ENCODE measurements at regions not wholly inside any gene's neighbourhood (a gene's known extent, or its start where the extent isn't known, plus 50 kb on each side); places are given as distances from the start of the nearest gene placed in this dataset.
A peak's percentile ranks its signal among the peaks of the same experiment; 100 is the strongest.

DNA sequence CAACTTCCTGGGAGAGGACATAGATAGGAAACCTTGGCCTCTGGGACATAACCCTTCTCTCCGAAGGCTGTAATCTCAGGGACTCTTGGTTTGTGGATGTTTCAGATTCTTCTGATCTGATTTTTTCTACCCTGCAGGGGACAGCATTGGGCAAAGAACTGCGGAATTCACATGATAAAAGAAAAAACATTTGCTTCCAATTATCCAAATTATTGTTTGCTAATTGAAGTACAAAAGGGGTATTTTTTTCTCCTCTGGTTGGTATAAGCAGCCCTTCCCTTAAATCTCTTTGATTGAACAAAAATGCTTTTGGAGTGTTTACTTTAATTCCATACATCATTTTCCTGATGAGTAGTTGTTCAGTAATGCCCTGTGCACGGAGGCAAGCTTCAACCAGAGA is 251.7 kb upstream of the IRX3 start:
- POLR2A ChIA-PET, result no interaction called here
- Histone ChIP-seq H3K9me3 (ENCODE audit: control insufficient read depth, insufficient read depth, low read depth, low read length) (no peaks in the 10 kb centered on the region), H3K27ac (ENCODE audit: extremely low read depth, low read depth, low read length) (no peak overlapping the region), H3K4me1 (ENCODE audit: control insufficient read depth, insufficient read depth, low read length) (no peaks in the 10 kb centered on the region), H3K36me3 (ENCODE audit: control insufficient read depth in 2 of 2, insufficient read depth in 1 of 2, low read length in 2 of 2) (no peaks in the 10 kb centered on the region), H3K4me3 (ENCODE audit: low read depth, low read length) (no peak overlapping the region)
- no peak for TF ChIP-seq ZNF155 (tag by site-specific recombination; IDR thresholded peaks at IDR 0.05)
- TF ChIP-seq, protein P1, sequence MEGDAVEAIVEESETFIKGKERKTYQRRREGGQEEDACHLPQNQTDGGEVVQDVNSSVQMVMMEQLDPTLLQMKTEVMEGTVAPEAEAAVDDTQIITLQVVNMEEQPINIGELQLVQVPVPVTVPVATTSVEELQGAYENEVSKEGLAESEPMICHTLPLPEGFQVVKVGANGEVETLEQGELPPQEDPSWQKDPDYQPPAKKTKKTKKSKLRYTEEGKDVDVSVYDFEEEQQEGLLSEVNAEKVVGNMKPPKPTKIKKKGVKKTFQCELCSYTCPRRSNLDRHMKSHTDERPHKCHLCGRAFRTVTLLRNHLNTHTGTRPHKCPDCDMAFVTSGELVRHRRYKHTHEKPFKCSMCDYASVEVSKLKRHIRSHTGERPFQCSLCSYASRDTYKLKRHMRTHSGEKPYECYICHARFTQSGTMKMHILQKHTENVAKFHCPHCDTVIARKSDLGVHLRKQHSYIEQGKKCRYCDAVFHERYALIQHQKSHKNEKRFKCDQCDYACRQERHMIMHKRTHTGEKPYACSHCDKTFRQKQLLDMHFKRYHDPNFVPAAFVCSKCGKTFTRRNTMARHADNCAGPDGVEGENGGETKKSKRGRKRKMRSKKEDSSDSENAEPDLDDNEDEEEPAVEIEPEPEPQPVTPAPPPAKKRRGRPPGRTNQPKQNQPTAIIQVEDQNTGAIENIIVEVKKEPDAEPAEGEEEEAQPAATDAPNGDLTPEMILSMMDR (tag by site-specific recombination; IDR thresholded peaks at IDR 0.05), result peak; percentile 28; the same call in 1 of the 2 replicates
- CTCF ChIA-PET, result interaction anchor here (0.6 kb wide), 1 partner anchor 483 kb away, joined by 3 read pairs; no protein-coding TSS in a partner anchor

DNA sequence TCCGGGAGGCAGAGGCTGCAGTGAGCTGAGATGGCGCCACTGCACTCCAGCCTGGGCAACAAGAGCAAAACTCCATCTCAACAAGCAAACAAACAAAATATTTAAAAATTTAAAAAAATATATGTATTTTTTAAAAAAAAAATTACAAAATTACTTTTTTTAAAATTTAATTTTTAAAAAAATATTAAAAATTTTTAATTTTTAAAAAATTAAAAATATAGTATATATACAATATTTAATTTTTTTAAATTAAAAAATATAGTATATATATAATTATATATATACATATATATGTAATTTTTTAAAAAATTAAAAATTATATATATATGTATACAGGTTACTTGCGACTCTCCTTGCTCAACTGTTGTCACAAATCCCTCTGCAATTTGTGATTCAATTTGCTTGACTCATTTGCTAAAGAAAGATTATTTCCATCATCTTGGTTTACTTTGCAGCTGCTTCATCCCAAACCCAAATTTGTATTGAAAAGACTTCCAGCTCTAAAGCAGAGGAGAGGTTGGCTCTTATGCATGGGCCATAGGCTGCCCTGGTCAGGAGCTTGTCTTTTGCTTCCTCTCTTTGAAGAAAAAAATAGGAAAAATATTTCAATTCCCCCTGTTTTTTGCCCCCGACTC is 247.4 kb upstream of the IRX3 start:
- TF ChIP-seq ZNF600 (tag by site-specific recombination; IDR thresholded peaks at IDR 0.05), result no peak
- TF ChIP-seq, protein P2, sequence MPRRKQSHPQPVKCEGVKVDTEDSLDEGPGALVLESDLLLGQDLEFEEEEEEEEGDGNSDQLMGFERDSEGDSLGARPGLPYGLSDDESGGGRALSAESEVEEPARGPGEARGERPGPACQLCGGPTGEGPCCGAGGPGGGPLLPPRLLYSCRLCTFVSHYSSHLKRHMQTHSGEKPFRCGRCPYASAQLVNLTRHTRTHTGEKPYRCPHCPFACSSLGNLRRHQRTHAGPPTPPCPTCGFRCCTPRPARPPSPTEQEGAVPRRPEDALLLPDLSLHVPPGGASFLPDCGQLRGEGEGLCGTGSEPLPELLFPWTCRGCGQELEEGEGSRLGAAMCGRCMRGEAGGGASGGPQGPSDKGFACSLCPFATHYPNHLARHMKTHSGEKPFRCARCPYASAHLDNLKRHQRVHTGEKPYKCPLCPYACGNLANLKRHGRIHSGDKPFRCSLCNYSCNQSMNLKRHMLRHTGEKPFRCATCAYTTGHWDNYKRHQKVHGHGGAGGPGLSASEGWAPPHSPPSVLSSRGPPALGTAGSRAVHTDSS (tag by site-specific recombination; IDR thresholded peaks at IDR 0.05), result no peak
- ChIA-PET CTCF (no interaction called here), POLR2A (no interaction called here)
- Histone ChIP-seq H3K27ac (ENCODE audit: extremely low read depth, low read depth, low read length) (no peak overlapping the region), H3K9me3 (ENCODE audit: control insufficient read depth, insufficient read depth, low read depth, low read length) (no peaks in the 10 kb centered on the region; the same call in 1 of the 2 replicates), H3K36me3 (ENCODE audit: control insufficient read depth in 2 of 2, insufficient read depth in 1 of 2, low read length in 2 of 2) (no peaks in the 10 kb centered on the region), H3K4me3 (ENCODE audit: low read depth, low read length) (no peak overlapping the region), H3K4me1 (ENCODE audit: control insufficient read depth, insufficient read depth, low read length) (no peaks in the 10 kb centered on the region)

DNA sequence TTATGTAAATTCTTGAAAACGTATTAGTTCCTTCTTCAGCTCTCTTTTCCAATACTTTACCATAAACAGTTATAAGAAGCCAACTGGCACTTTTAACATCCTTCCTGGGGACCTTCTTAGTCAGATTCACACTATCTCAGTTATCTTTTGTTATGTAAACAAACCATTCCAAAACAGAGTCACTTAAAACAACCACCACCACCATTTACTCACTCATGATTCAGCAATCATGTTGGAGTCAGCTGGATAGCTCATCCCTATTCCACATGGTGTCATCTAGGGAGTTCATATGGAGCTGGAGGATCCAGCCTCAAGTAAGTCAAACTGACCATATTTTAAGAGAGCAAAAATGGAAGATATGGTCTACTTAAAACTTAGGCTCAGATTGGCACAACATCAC is 240.3 kb upstream of the IRX3 start:
- no peaks in the 10 kb centered on the region for H3K9me3 ChIP-seq (ENCODE audit: control insufficient read depth, insufficient read depth, low read depth, low read length)
- H3K4me3 ChIP-seq (ENCODE audit: low read depth, low read length), result no peak overlapping the region
- no peaks in the 10 kb centered on the region for H3K4me1 ChIP-seq (ENCODE audit: control insufficient read depth, insufficient read depth, low read length)
- CTCF ChIA-PET, result no interaction called here
- TF ChIP-seq ZNF239 (tag by site-specific recombination; IDR thresholded peaks at IDR 0.05), result no peak
- TF ChIP-seq HOXC10 (CRISPR knock-in tag; IDR thresholded peaks at IDR 0.05), result no peak
- TF ChIP-seq, protein P3, sequence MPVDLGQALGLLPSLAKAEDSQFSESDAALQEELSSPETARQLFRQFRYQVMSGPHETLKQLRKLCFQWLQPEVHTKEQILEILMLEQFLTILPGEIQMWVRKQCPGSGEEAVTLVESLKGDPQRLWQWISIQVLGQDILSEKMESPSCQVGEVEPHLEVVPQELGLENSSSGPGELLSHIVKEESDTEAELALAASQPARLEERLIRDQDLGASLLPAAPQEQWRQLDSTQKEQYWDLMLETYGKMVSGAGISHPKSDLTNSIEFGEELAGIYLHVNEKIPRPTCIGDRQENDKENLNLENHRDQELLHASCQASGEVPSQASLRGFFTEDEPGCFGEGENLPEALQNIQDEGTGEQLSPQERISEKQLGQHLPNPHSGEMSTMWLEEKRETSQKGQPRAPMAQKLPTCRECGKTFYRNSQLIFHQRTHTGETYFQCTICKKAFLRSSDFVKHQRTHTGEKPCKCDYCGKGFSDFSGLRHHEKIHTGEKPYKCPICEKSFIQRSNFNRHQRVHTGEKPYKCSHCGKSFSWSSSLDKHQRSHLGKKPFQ (tag by site-specific recombination; IDR thresholded peaks at IDR 0.05), result no peak
- no peak for TF ChIP-seq ZXDB (tag by site-specific recombination; IDR thresholded peaks at IDR 0.05)
- TF ChIP-seq KLF16 (tag by site-specific recombination; IDR thresholded peaks at IDR 0.05), result no peak
- TF ChIP-seq, protein P1 (tag by site-specific recombination; IDR thresholded peaks at IDR 0.05), result no peak
- POLR2A ChIA-PET, result no interaction called here
- no peaks in the 10 kb centered on the region for H3K36me3 ChIP-seq (ENCODE audit: control insufficient read depth in 2 of 2, insufficient read depth in 1 of 2, low read length in 2 of 2)
- no peak overlapping the region for H3K27ac ChIP-seq (ENCODE audit: extremely low read depth, low read depth, low read length)

DNA sequence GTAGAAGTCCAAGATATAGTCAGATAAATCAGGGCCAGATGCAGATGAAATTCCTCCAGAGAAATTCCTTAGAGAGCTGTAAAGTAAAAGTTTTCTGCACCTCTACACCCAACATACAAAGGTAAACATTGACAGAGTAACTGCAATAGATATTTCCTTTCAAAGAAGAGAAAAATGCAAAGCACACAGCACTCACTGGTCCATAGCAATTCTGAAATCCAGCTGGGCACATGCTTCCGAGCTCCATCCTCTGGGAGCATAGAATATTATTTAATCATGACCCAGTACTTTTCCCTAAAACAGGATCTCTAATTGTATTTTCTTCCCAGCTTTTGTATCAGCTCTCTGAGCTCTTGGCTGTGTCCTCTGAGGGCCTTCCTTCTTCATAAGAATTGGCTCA is 239.5 kb upstream of the IRX3 start:
- no peak overlapping the region for H3K4me3 ChIP-seq (ENCODE audit: low read depth, low read length)
- H3K36me3 ChIP-seq (ENCODE audit: control insufficient read depth in 2 of 2, insufficient read depth in 1 of 2, low read length in 2 of 2), result no peaks in the 10 kb centered on the region
- CTCF ChIA-PET, result no interaction called here
- POLR2A ChIA-PET, result no interaction called here
- H3K4me1 ChIP-seq (ENCODE audit: control insufficient read depth, insufficient read depth, low read length), result no peaks in the 10 kb centered on the region
- TF ChIP-seq SETDB1 (IDR thresholded peaks at IDR 0.05; ENCODE audit: insufficient read length, low read length) (peak; percentile 74), ZNF175 (tag by site-specific recombination; IDR thresholded peaks at IDR 0.05) (no peak)
- H3K27ac ChIP-seq (ENCODE audit: extremely low read depth, low read depth, low read length), result no peak overlapping the region
- H3K9me3 ChIP-seq (ENCODE audit: control insufficient read depth, insufficient read depth, low read depth, low read length), result no peaks in the 10 kb centered on the region
